22Rv1 (cell line): ENCODE measurements at regions not wholly inside any gene's neighbourhood (a gene's known extent, or its start where the extent isn't known, plus 50 kb on each side); places are given as distances from the start of the nearest gene placed in this dataset.

Source experiments
- CTCF ChIP-seq: fragments of 450-650 bp; IDR thresholded peaks from 2 replicates; pipeline ENCODE4 v1.5.1; 2017; ENCODE audit warnings: mild to moderate bottlenecking
- ZFX ChIP-seq: fragments of 450-650 bp; IDR thresholded peaks from 2 replicates; pipeline ENCODE4 v1.6.1; 2017; ENCODE audit warnings: antibody characterized with exemption, borderline replicate concordance

- TF ChIP-seq CTCF (no peak), ZFX (no peak)
Observed at GRCh38 chr3:166302331-166302730, 465.1 kb upstream of the BCHE start.
